ENCODE measurements at regions not wholly inside any gene's neighbourhood (a gene's known extent, or its start where the extent isn't known, plus 50 kb on each side); places are given as distances from the start of the nearest gene placed in this dataset.

DNA sequence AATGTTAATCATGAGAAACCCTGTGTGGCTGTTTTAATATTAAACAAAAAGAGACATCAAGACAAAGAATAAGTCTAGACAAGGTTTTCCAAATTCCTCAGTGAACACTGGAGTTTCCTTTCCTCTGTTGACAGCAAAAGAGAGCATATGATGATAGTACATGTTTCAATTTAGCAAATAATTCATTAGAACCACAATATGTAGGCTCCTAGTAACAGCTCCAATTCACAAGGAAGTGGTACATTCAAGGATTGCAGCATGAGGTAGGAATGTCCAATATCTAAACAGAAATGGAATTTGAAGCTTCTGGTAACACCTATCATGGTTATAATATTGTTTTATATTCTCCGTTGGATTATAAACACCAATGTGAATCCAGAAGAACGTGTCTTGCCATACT, 203.8 kb upstream of the TECRL start:
- no peak for FAIRE-seq
- DNase-seq (ENCODE audit: insufficient read length, low spot score) = no peak
- TF ChIP-seq, protein P1, sequence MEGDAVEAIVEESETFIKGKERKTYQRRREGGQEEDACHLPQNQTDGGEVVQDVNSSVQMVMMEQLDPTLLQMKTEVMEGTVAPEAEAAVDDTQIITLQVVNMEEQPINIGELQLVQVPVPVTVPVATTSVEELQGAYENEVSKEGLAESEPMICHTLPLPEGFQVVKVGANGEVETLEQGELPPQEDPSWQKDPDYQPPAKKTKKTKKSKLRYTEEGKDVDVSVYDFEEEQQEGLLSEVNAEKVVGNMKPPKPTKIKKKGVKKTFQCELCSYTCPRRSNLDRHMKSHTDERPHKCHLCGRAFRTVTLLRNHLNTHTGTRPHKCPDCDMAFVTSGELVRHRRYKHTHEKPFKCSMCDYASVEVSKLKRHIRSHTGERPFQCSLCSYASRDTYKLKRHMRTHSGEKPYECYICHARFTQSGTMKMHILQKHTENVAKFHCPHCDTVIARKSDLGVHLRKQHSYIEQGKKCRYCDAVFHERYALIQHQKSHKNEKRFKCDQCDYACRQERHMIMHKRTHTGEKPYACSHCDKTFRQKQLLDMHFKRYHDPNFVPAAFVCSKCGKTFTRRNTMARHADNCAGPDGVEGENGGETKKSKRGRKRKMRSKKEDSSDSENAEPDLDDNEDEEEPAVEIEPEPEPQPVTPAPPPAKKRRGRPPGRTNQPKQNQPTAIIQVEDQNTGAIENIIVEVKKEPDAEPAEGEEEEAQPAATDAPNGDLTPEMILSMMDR (IDR thresholded peaks at IDR 0.05; ENCODE audit: insufficient read depth, missing control alignments) = no peak

DNA sequence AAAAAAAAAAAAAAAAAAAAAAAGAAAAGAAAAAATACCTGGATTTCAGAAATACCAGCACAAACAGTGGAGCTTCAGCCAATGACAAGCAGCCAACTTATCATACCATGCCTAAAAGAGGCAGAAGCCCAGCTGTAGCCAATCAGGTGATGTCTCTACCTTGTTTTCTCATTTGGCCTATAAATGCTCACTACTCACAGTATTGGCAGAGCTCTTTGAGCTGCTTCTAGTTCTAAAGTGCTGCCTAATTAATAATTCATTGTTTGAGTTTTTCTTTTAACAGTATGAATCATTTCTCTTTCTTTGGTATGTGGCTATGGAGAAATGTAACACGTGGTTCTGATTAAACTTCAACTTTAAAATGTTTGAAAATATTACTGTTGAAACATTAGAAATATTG, 188.8 kb upstream of the TECRL start:
- FAIRE-seq (no peak), DNase-seq (ENCODE audit: insufficient read length, low spot score) (no peak)
- TF ChIP-seq, protein P1 (IDR thresholded peaks at IDR 0.05; ENCODE audit: insufficient read depth, missing control alignments) = no peak

DNA sequence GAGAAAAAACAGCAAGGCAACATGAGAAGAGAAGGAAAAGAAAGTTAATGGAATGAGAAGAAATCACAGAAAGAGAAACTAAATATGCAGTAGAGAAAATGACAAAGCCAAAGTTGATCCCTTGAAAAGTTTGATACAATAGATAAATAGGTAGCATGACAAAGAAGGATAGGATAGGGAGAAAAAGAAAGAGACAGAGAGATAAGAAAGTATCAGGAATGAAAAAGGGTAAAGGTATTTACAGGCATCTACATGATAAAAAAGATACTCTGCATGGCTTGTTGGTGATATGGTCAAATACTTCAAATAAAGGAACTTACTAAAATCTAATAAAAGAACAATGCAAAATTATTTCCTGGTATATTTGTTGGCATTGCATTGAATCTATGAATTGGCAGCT, 185.5 kb upstream of the TECRL start:
- TF ChIP-seq, protein P1 (IDR thresholded peaks at IDR 0.05; ENCODE audit: insufficient read depth, missing control alignments) = no peak
- FAIRE-seq = no peak
- DNase-seq (ENCODE audit: insufficient read length, low spot score) = no peak

DNA sequence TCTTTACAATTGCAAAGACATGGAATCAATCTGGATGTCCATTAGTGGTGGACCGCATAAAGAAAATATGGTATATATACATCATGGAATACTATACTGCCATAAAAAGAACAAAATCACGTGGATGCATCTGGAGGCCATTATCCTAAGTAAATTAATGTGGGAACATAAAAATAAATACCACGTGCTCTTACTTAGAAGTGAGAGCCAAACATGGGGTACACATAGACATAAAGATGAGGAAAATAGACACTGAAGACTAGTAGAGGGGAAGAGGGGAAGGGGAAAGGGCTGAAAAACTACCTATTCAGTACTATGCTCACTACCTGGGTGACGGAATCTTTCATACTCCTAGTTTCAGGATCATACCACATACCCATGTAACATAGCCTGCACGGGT, 179.3 kb upstream of the TECRL start:
- FAIRE-seq = no peak
- TF ChIP-seq, protein P1 (IDR thresholded peaks at IDR 0.05; ENCODE audit: insufficient read depth, missing control alignments) = no peak

DNA sequence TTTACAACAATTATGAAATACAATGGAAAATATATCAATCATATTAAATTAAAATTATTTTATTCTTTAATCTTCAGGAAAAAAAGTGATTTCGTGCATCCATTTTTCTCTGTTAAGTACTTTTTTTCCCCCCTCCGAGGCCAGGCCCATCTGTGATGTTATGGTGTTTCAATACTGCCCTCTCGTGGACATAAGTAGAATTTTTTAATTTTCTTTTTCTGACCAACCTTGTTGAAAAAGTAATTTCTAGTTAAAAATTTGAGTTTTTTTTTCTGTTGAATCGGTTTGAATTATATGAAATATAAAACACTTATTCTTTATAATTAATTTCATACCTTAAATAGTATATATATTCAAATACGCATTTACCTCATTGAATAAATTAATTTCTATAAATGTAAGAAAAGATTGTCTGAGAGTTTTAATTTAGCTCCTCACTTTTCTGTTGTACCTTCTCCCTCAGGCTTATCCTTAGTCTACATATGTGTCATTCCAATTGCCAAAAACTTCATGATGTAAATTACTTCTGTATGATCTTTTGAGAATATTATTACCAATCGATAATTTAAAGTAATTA, 175.8 kb upstream of the TECRL start:
- DNase-seq (ENCODE audit: insufficient read length, low spot score) (no peak), FAIRE-seq (no peak)
- TF ChIP-seq, protein P1 (IDR thresholded peaks at IDR 0.05; ENCODE audit: insufficient read depth, missing control alignments) = peak; percentile 60

More for the DNA sequence above, 179.3 kb upstream of the TECRL start:
- no peak for DNase-seq (ENCODE audit: insufficient read length, low spot score)

DNA sequence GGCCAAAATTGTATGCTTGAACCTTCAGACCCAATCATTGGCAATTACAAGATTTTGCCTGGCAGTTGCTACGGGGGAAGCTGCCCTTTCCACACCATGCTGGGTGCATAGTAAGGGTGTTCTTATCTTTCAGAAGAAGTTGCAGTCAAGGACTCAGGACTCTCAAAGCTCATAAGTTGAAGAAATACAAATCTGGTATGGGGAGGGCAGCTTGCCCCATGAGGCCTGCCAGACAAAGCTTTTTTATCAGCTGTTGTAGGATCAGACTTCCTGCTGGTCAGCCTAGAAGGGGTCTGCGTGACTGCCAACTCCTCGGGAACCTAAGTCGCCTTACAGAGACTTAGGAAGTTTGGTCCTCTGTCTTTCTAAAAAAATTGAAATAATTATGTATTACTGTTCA, 174.9 kb upstream of the TECRL start:
- TF ChIP-seq, protein P1 (IDR thresholded peaks at IDR 0.05; ENCODE audit: insufficient read depth, missing control alignments) = no peak
- FAIRE-seq = no peak
- no peak for DNase-seq (ENCODE audit: insufficient read length, low spot score)

DNA sequence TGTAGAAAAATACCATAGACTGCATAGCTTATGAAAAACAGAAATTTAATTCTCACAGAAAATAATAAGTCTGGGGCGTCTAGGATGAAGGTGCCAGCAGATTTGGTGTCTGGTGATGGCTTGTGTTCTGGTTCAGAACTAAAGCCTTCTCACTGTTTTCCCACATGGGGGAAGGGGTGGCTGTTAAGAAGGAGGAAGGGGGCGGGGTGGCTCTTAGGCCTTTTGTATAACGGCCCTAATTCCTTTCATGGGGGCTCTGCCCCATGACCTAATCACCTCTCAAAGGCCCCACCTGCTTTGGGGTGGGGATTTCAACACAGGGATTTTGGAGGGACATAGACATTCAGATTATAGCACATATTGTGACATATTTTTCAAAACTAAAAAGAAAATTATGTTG, 173.2 kb upstream of the TECRL start:
- TF ChIP-seq, protein P1 (IDR thresholded peaks at IDR 0.05; ENCODE audit: insufficient read depth, missing control alignments) = no peak
- FAIRE-seq (no peak), DNase-seq (ENCODE audit: insufficient read length, low spot score) (no peak)

Measured in D721Med (cell line).